ENCODE measurements at regions not wholly inside any gene's neighbourhood (a gene's known extent, or its start where the extent isn't known, plus 50 kb on each side); places are given as distances from the start of the nearest gene placed in this dataset.
"Not testable (repeated sequence)": the region's sequence is repeated elsewhere in the genome, so short reads cannot be mapped to it uniquely, and the experiment has no call there.

DNA sequence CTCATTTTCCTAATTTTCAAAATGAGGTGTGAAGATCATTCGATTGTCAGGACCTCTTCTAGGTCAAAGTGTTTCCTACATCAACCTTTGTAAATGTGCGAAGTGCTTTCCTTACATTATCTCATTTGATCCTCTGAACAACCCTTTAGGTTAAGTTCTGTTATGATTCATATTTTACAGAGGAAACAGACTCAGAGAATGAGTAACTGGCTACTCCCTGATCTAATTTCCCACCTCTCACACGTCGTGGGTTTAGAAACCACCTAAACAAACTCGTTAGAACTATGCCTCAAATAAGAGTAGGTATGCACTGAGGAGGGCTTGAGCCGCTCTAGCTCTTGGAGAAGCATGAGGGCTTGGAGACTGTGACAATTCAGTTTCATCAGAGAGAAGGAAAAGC is 148.6 kb downstream of the CD47 start:
- DNase-seq, result no peak

DNA sequence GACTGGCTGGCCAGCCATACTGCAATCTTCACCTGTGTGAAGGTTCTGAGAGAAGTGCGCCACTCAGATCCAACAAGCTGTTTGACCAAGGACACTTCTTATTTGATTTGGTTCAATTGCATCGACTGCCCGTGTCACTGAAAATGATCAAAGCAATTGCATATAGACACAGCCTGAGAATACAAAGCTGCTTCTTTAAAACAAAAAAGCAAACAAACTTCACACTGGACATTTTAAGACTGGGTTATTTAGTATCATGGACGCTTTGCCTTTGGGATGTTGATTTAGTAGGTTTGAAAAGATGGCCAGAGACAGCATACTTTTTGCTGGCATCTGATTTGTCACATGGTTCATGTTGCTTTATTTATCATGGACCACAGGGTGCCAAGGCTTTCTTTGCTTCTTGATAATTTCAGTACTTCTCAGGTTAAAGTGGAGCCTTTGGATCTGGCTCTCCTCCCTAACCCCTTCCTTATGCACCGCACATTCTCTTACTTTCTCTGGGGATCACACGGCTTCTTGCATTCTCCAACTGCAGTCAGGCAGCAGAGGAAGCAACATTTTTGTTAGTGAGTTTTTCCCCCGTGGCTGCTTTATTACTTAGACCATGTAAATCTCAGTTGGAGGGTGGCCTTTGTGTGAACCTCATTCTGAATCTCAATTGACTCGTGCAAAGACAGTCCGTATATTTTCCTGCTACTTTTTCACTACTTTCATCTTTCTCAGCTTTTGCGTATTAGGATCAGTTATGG is 151.0 kb downstream of the CD47 start:
- DNase-seq, result no peak

DNA sequence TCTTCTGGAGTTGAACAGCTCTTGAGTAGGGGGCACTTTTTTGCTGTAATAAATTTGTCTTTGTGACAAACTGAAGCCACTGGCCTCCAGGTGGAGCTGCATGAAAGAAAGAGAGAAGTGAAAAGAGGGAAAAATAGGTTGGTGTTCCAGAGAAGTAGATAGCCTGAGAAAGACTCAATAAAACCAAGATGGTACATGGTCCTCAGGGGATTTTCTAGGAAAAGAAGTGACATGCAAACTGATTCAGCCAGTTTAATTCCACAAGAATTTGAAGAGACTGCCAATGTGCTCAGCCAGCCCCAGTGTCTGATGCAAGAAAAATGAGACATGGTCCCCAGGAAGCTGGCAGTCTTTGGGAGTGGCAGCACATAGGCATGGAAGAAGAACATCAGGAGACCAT is 152.7 kb downstream of the CD47 start:
- DNase-seq, result peak; percentile 53

DNA sequence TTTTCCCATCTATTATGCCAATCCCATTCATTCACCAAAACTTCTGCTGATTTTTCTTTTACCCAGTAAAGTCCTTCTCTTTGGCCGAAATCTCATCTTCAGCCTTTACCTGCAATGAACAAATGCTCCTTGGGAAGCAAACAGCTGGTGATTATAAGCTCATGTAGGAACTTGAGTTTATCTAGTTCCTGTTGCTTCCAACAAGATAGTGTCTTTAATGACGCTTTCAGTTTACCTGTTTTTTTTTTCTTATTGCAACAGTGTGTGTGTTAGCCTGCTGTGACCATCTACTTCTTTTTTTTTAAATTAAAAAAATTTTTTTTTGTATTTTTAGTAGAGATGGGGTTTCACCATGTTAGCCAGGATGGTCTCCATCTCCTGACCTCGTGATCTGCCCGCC is 156.0 kb downstream of the CD47 start:
- DNase-seq, result no peak

DNA sequence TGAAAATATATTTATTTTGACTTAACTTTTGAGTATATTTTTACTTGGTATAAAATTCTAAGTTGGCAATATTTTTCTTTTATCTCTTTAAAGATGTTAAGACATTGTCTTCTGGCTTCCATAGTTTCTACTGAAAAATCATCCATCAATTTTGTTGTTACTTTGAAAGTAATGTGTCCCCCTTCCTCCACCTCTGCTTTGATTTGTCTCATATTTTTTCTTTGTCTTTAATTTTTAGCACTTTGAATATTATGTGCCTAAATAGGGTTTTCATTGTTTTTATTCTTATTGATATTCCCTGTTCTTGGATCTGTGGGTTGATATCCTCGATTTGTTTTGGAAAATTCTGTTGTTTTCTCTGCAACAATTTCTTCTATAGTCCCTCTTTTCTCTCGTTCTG is 157.4 kb downstream of the CD47 start:
- no peak for DNase-seq

DNA sequence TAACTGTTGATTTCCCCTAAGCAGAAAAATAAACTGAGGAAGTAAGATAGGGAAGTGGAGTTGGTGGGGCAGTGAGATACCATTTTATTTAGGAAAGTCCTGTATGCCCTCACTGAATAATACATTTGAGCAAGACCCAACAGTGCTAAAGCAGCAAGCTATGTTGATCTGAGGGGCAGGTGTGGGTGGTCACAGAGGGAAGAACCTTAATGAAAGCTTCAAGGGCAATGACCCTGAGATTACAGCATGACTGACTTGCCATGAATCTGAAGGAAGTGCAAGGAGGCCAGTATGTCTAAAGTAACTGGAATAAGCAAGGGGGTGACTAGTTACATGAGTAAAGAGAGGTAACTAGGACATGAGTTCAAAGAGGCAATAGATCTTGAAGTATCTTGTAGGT is 159.5 kb downstream of the CD47 start:
- no peak for DNase-seq

DNA sequence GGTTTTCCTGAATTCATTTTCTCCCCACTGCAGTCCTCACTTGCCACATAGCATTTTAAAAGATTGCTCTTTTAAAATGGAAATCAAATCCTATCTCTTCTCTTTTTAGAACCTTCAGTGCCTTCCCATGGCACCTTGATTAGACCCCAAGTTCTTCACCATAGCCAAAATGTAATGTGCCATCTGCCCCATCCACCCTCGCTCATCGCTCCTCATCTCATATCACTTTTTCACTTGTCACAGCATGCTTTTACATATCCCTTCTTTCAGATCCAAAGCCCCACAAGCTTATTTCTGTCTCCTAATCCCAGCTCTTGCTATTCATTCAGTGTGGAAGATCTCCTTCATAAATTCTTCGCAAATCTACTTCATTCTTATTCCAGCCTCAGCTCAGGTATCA is 161.7 kb downstream of the CD47 start:
- DNase-seq, result no peak

DNA sequence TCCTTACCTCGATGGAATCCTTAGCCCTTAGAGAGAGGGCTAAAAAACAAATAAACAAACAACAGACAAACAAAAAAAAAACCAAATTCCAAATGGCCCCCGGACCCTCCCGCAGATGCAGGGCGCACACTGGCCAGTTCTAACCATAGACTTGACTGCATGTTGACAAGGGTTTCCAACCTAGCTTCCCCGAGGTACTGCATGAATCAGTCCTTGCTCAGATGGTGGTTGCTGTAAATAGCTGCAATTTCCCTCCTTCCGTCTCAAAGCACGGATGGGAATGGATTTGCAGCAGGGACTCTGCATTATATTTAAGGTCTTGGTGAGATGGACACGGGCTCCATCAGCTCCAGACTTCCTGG is 162.8 kb downstream of the CD47 start:
- DNase-seq, result peak; percentile 38

DNA sequence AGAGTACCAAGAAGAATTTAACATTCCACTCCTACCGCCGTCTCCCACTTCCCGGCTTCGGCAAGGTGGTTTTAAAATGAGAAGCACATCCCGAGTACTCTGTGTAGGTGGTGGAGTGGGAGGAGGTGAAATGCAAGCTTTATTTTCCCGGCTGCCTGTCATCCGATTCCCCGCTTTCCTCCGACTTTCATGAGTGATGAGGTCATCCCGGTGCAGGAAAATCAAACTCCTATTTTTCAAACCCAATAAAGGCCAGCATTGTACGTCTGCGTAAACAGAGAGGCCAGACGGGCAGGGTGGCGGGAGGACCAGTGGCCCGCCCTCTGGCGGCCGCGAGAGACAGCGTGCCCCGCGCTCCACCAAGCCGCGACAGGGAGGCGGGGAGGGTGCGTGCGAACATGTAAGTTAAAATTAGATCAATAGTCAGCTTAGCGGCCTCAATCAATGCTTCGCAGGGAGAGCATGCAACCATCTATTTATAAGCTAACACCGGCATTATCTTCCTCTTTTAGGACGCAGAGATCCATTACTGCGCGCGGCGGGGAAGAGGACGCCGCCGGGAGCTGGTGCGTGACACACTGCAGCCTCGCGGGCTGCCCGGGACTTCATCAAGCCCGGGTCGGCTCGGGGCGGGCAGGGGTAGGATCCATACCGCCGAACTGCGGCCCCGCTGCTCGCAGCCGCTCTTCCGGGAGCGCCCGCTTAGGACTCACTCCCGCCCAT is 163.3 kb downstream of the CD47 start:
- peak; percentile 83 for DNase-seq

DNA sequence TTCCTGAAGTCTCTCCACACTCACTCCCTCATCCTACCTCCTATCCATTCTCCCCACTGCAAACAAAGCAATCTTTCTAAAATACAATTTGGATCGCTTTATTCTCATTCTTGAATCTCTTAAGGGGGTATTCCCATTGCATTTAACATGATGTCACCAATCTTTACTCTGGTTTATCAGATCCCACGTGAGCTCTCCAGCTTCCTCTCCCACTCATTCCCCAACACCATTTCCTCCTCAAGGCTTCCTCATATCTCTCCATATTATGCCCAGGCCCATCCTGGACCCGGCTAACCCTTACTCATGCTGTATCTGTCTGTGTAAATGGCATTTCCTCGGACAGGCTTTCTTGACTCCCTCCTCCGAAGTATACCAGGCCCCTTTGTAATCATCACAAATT is 165.0 kb downstream of the CD47 start:
- no peak for DNase-seq

DNA sequence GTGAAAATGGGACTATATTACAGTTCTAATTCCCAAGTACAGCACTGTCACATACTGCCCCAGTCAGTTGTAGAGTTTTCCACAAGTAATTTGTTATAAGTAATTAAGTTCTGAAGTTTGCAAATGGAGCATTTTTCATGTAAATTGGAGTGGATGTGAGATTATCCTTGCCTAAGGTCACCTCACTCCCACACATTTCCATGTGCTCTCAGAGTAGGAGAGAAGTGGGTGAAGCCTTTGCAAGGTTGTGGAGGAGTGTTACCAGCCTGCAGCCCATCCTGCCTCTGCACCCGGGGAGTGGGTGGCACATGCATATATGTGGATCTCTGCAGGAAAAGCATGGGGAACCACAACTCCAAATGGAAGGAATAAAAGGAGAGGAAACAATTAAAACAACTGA is 169.8 kb downstream of the CD47 start:
- no peak for DNase-seq

DNA sequence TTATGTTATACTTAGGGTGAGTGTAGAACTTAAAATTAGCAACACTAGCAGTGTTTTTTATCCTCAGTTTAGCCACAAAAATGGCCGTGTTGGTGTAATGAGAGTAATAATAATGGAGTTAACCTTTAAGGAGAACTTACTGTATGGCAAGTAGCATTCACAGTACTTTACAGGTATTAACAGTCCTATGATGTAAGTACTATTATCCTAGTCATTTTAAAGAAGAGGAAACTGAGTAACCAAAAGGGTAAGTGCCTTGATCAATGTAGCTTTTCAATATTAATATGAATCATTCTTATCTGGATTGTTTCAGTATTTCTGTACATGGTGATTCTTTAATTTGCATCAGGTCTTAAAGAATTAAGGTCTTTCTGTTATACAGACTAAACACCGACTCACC is 170.3 kb downstream of the CD47 start:
- DNase-seq, result no peak

DNA sequence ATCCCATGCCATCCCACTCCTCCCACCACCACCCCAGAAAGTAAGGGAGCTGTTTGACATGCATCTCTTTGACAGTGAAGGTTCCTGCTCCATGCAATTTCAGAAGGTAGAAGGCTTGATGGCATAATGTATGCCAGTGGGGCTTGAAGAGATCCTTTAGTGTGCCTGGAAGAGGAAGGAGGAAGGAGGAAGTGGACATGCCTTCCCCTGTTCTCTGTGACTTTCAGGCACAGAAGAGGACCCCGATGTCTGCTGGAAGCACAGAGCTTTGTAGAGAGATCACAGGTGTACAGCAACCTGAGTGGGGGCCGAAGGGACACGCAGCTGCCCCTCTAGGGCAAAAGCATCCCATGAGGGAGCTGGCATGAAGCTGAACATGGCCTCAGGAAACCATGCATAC is 171.6 kb downstream of the CD47 start:
- DNase-seq, result no peak

DNA sequence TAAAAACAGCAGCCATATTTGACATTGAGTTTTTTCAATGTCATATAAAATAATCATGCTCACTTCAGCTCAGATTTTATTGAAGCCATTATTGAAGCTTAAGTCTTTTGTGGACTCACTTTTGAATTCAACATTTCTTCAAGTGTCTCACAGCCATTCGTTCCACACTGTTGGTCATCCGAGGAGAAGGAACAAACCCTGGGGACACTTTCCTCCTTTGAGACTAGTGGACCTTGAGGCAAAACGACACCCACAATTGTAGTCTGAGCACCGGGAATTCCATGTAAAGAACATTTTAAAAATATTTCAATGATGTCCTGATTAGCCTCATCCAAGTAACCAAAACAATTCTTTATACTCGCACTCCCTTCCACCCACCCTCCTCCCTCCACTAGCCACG is 174.7 kb downstream of the CD47 start:
- DNase-seq, result no peak

DNA sequence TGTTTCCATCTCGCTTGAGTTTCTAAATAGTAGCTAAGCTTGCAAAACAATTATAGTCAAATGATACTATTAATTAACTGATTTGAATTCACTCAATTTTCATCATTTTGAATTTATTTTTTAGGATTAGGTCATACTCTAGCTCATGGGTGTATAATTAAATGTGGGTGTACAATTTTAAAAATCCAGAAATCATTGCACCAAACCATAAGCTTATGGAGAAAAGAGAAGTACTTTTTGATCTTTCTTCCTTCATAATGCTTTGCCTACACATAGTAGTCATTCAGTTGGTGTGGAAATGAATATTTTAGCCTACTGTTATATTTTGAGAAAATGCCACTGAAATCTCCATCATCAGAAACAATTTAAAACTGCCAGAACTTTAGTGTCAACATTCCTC is 175.1 kb downstream of the CD47 start:
- DNase-seq, result no peak

DNA sequence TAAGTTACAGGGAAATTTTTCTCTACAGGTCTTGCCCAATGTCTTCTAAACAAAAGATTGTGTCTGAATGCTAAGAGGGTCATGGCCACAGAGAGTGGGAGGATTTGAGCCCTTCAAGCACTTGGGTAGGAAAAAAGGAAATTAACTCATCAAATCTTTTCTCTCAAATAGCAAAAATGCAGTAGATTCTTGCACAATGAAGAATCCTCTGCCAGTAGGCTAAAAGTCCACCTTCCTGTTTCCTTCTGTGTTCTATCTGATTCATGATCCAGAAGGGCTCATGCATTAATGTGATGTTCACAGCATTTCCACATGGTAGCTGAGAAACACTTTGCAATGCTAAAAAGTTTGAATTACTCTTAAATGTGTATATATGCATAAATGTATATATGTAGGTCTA is 177.1 kb downstream of the CD47 start:
- no peak for DNase-seq

DNA sequence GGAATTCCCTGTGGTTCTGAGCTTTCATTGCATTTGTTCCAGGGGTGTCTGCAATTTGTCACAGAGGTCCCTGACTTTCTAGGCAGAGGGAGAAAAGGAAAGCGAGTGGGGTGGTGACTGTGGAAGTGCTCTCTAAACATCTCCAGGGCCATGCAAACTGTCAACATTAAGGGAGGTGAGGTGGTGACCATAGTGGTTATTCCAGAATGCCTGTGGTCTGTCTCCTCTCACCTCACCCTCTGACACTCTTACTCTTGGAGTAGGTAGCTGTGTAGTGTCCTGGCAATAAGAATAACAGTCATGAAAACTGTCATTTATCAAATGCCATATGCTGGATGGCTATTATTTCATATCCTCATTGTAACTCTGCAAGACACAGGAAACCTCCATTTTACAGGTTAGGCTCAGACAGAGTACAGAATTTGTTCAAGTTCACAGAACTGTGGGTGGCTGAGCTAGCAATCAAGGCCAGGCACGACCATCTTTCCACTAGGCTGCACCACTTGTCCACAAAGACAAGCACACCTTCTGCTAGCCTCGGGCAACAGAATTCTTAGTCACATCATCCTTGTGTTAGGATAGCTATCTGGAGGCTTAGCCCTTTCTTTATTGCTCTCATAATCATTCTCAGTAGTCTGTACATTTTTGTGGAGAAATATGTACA is 179.4 kb downstream of the CD47 start:
- DNase-seq, result peak; percentile 8

DNA sequence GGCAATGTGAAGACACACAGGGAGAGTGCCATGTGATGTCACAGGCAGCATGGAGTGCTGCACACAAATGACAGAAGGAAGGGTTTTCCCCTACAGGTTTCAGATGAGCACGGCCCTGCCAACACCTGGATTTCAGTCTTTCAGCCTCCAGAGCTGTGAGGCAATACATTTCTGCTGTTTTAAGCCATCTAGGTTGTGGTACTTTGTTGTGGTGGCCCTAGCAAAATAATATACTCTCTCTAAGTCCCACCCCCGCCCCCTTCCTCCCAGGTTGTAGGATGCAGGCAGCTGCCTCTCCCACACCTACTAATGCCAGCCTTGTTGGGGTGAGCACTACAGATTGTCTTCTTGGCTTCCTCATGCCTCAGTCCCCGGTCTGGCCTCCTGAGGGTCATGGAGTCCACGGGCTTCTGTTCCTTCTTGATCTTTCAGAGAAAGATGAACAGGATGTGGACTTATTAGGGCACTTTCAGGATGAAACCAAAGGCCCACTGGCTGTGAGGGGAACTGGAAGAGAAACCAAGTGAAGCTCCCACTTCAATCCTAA is 180.0 kb downstream of the CD47 start:
- no peak for DNase-seq

DNA sequence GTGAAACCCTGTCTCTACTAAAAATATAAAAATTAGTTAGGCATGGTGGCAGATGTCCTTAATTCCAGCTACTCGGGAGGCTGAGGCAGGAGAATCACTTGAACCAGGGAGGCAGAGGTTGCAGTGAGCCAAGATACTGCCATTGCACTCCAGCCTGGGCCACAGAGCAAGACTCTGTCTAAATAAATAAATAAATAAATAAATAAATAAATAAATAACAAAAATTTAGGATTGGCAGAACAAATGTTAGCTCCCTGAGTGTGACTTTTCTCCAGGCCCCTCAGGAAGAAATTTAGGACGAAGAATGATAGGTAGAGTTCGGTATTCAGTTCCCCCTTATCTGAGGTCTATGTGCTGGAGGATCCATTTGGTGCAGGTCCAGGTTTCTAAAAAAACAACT is 181.2 kb downstream of the CD47 start:
- DNase-seq, result not testable (repeated sequence)

DNA sequence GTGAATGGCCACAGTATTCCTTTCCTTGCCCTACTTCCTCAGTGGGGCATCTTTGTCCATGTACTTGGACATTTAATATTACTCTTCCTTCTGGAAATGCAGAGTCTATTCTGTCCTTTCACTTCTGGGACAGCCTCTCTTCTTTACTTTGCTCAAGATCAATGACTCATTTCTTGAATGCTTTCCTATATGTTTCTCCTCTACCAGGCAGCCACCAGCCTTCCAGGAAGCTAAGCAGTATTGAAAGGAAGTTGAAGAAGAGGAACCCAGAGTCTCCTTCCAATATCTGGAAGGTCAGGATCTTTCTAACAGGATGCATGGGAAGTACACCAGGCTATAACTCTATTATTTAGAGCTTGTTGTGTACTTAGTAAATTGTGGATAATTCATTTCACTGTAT is 182.8 kb downstream of the CD47 start:
- DNase-seq, result no peak

DNA sequence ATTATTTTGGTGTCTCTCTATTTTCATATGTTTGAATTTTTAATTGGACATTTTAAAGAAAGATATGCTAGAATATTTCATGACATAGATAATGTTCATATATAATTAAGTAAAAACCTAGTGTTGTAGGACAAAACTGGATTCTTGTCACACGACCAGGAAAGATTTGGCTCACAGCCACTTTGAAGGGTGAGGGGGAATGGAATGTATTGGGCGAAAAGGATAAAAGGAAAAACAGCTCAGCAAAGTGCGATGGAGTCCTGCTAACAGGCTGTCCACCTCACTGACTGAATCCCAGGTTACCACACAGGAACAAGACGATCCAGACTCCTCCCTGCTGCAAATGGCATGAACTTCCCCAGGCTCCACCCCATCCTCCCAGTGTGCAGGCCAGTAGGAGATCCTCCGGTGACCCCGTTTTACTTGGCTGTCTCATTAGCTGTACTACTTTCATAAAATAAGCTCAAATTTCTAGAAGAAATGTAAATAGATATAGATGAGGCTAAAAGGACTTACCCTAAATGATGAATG is 186.2 kb downstream of the CD47 start:
- no peak for DNase-seq

DNA sequence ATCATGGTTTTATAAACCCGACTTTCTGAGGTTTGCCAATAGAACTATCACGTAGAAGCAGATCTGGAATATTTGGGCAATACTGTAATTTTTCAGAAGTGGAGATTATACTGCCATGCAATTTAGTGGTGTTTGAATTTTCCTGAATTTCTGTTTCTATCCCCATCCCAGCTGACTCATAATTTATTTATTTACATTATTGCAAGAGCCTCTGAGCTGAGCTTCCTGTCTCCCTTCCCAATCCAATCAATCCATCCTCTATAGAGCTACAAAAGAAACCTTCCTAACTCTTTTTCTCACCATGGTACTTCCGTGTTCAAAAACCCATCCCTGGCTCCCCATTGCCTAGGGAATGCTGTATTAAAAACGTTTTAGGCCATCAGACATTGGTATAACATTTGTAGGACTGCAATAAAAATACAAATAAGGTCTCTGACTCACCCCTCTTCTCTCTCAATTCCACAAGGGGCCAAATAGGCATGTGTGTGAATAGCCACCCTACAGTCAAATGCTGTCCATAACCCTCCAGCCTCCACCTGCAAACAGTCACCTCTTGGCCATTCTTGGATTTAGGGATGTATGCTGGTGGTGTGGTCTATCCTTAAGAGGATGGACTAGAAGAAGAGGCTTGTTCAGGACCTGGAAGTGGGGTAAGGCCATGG is 190.7 kb downstream of the CD47 start:
- DNase-seq, result no peak

Data from tongue (tissue), 1 donor.